HG03565 (cell line): ENCODE measurements at regions not wholly inside any gene's neighbourhood (a gene's known extent, or its start where the extent isn't known, plus 50 kb on each side); places are given as distances from the start of the nearest gene placed in this dataset.

Source experiments
- ATAC-seq: cut with Tn5 transposase; IDR thresholded peaks from one replicate; pipeline ENCODE4 v1.9.1; 2021; ENCODE audit warnings: mild to moderate bottlenecking, moderate library complexity; ENCODE audit not compliant: unreplicated experiment

- ATAC-seq = no peak
These were observed 298.7 kb downstream of the C4orf33 start for GRCh38 chr4:129394635-129395034.

- ATAC-seq = no peak
These were observed 307.9 kb downstream of the C4orf33 start for GRCh38 chr4:129403848-129404247.

- ATAC-seq = no peak
These were observed 314.2 kb downstream of the C4orf33 start for GRCh38 chr4:129410115-129410514.

- no peak for ATAC-seq
These were observed 319.1 kb downstream of the C4orf33 start for GRCh38 chr4:129415004-129415403.

- ATAC-seq = no peak
These were observed 324.7 kb downstream of the C4orf33 start for GRCh38 chr4:129420637-129421036.

GRCh38 chr4:129422277-129422676 lies 326.3 kb downstream of the C4orf33 start:
- ATAC-seq = no peak

GRCh38 chr4:129428454-129428853 lies 332.5 kb downstream of the C4orf33 start:
- no peak for ATAC-seq

- ATAC-seq = no peak
These were observed 333.8 kb downstream of the C4orf33 start for GRCh38 chr4:129429581-129430320.

- ATAC-seq = no peak
These were observed 341.4 kb downstream of the C4orf33 start for GRCh38 chr4:129437347-129437746.

- no peak for ATAC-seq
These were observed 342.6 kb downstream of the C4orf33 start for GRCh38 chr4:129438456-129438981.

GRCh38 chr4:129446074-129446473 lies 350.1 kb downstream of the C4orf33 start:
- ATAC-seq = no peak

GRCh38 chr4:129453524-129454200 lies 357.7 kb downstream of the C4orf33 start:
- no peak for ATAC-seq

- ATAC-seq = no peak
These were observed 359.5 kb downstream of the C4orf33 start for GRCh38 chr4:129455482-129455881.

GRCh38 chr4:129468624-129469023 lies 372.7 kb downstream of the C4orf33 start:
- ATAC-seq = no peak

GRCh38 chr4:129474698-129475097 lies 378.7 kb downstream of the C4orf33 start:
- no peak for ATAC-seq

- no peak for ATAC-seq
These were observed 385.2 kb downstream of the C4orf33 start for GRCh38 chr4:129481107-129481506.

- ATAC-seq = no peak
These were observed 392.5 kb downstream of the C4orf33 start for GRCh38 chr4:129488427-129488826.

GRCh38 chr4:129490516-129490915 lies 394.6 kb downstream of the C4orf33 start:
- ATAC-seq = no peak

GRCh38 chr4:129498626-129499025 lies 402.7 kb downstream of the C4orf33 start:
- ATAC-seq = no peak

- no peak for ATAC-seq
These were observed 418.9 kb downstream of the C4orf33 start for GRCh38 chr4:129514852-129515251.

- no peak for ATAC-seq
These were observed 419.4 kb downstream of the C4orf33 start for GRCh38 chr4:129515356-129515755.

- ATAC-seq = no peak
These were observed 430.9 kb downstream of the C4orf33 start for GRCh38 chr4:129526812-129527211.
